Hepatocyte (in vitro differentiated cells): ENCODE measurements at regions not wholly inside any gene's neighbourhood (a gene's known extent, or its start where the extent isn't known, plus 50 kb on each side); places are given as distances from the start of the nearest gene placed in this dataset.

ENCODE experiments used
- EZH2phosphoT487 ChIP-seq: fragments of 200-600 bp; sonication (generic); IDR thresholded peaks from one replicate; pipeline ENCODE4 v1.6.1; 2018; ENCODE audit warnings: antibody characterized with exemption, mild to moderate bottlenecking, low read depth, moderate library complexity; ENCODE audit not compliant: unreplicated experiment, severe bottlenecking
- TF ChIP-seq, protein P1 (sequence below): fragments of 200-600 bp; sonication (generic); IDR thresholded peaks from 2 replicates; pipeline ENCODE4 v1.5.1; 2016; ENCODE audit warnings: antibody characterized with exemption, mild to moderate bottlenecking; ENCODE audit not compliant: poor library complexity

DNA sequence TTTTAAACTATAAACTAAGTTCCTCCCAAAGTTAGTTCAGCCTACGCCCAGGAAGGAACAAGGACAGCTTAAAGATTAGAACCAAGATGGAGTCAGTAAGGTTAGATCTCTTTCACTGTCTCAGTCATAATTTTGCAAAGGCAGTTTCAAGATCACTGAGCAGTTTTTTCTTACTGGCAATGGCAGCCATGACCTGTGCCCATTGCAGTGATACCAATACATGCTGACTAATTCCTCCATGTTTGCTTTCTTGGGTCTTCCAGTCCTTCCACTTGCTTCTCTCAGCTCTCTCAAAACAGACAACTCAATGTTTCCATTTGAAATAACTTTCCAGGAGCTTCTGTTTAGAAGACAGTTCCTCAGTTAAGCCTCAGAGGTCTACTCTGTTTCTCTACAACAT lies 79.5 kb downstream of the PCDH18 start:
- TF ChIP-seq, protein P1, sequence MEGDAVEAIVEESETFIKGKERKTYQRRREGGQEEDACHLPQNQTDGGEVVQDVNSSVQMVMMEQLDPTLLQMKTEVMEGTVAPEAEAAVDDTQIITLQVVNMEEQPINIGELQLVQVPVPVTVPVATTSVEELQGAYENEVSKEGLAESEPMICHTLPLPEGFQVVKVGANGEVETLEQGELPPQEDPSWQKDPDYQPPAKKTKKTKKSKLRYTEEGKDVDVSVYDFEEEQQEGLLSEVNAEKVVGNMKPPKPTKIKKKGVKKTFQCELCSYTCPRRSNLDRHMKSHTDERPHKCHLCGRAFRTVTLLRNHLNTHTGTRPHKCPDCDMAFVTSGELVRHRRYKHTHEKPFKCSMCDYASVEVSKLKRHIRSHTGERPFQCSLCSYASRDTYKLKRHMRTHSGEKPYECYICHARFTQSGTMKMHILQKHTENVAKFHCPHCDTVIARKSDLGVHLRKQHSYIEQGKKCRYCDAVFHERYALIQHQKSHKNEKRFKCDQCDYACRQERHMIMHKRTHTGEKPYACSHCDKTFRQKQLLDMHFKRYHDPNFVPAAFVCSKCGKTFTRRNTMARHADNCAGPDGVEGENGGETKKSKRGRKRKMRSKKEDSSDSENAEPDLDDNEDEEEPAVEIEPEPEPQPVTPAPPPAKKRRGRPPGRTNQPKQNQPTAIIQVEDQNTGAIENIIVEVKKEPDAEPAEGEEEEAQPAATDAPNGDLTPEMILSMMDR, result no peak
- TF ChIP-seq EZH2phosphoT487, result no peak
